Activated CD8-positive, alpha-beta memory T cell treated with anti-CD3 and anti-CD28 coated beads for 4 hours (primary cell): ENCODE measurements at regions not wholly inside any gene's neighbourhood (a gene's known extent, or its start where the extent isn't known, plus 50 kb on each side); places are given as distances from the start of the nearest gene placed in this dataset.

Experiments
- DNase-seq, 2 donors: peaks; one replicate each; pipeline ENCODE4 v3.0.0-alpha.2; 2020; ENCODE audit warnings: low read depth in 2 of 2

GRCh38 chr2:239500574-239501550 is 100.0 kb upstream of the HDAC4 start:
- no peak for DNase-seq

GRCh38 chr2:239499726-239500573 is 99.1 kb upstream of the HDAC4 start:
- no peak for DNase-seq

DNA sequence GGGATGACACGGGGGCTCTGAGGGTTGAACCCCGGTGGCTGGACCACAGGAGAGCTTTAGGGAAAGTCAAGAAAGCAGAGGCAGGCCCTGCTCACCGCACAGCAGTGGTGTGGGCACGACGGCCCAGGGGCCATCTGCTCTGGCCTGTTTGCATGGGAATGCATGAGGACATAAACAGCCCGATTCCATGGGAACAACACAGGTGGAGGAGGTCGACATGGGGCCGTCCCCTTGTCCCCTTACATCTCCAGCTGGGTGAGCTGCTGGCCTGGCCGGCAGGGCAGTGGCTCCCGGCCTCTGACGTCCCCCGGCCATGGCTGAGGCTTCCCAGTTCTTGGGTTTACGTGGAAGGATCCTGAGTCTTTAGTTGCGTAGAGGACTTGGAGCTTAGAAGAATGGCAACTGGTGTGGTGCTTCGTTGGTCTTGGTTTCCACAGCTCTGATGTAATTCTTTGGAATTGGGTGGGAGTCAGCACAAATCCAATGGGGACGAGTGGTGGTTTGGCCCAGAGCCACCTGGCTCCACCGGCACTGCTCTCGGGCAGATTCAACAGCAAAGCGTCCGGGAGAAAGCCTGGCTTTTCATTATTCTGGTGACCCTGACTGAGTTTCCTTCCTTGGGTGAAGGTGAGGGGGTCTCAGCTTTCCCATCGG is 98.3 kb upstream of the HDAC4 start:
- no peak for DNase-seq

DNA sequence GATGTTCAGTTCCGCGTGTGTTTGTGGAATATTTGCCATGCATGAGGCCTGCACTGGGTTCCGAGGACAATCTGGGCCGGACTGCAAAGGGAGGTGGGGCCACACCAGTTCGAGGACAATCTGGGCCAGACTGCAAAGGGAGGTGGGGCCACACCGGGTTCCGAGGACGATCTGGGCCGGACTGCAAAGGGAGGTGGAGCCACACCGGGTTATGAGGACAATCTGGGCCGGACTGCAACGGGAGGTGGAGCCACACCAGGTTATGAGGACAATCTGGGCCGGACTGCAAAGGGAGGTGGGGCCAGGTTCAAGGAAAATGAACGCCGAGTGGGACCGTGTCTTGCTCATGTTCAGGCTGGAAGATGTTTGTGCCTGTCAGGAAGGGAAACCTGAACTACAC is 97.8 kb upstream of the HDAC4 start:
- no peak for DNase-seq

GRCh38 chr2:239496700-239497099 is 95.9 kb upstream of the HDAC4 start:
- DNase-seq: no peak

GRCh38 chr2:239495791-239496233 is 95.0 kb upstream of the HDAC4 start:
- DNase-seq: no peak

DNA sequence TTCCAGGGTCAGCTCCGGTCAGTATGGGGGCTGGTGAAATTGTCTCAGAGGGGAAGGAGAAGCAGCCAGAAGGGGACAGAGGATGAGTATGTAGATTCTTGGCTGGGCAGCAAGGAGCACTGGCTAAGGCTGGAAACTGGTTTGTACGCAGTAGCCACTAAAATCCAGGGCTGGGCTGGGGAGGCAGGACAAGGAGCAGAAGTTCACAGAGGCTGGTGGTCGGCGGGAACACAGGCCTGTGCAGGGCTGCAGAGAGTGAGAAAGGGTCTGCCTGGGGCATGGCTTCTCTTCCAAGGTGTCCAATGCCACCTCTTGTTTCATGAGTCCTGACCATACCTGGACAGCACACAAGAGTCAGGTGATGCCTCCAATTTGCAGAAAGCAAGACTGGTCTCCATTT is 94.4 kb upstream of the HDAC4 start:
- DNase-seq: no peak

GRCh38 chr2:239494578-239494977 is 93.8 kb upstream of the HDAC4 start:
- DNase-seq: no peak

- no peak for DNase-seq
Observed at GRCh38 chr2:239489481-239489880, 88.7 kb upstream of the HDAC4 start.

DNA sequence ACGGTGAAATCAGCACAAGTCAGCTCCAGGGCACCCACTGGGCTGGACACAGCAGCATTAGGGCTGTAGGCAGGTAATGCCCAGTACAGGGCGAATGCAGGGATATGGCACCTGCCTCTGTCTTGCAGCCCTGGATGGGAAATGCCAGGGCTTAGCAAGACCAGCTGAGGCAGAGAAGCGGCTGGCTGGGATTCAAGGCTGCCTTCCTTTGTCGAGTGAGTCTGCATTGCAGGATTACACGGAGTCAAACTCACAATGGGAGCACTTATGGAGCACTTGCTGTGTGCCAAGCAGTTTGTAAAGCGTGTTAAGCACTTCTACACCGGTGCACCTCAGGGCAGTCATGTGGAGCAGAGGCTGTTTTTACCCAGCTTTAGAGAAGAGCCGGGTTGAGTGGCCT is 87.3 kb upstream of the HDAC4 start:
- no peak for DNase-seq

- DNase-seq: no peak
Observed at GRCh38 chr2:239487272-239487671, 86.5 kb upstream of the HDAC4 start.

DNA sequence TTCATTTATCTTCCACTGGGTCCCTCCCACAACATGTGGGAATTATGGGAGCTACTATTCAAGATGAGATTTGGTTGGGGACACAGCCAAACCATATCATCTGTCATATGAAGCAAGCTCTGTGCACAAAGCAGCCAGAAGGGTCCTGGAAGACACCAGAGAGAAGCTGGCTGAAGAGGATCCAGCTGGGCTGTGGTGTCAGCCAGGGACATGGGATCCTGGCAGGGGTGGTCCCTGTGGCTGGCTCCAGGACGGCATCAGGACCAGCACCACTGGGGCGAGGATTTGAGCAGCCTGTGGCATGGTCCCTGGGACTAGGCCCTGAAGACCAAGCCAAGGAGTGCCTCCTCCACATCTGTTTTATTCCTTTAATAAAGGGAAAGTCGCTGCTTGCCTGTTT is 84.8 kb upstream of the HDAC4 start:
- DNase-seq: no peak

DNA sequence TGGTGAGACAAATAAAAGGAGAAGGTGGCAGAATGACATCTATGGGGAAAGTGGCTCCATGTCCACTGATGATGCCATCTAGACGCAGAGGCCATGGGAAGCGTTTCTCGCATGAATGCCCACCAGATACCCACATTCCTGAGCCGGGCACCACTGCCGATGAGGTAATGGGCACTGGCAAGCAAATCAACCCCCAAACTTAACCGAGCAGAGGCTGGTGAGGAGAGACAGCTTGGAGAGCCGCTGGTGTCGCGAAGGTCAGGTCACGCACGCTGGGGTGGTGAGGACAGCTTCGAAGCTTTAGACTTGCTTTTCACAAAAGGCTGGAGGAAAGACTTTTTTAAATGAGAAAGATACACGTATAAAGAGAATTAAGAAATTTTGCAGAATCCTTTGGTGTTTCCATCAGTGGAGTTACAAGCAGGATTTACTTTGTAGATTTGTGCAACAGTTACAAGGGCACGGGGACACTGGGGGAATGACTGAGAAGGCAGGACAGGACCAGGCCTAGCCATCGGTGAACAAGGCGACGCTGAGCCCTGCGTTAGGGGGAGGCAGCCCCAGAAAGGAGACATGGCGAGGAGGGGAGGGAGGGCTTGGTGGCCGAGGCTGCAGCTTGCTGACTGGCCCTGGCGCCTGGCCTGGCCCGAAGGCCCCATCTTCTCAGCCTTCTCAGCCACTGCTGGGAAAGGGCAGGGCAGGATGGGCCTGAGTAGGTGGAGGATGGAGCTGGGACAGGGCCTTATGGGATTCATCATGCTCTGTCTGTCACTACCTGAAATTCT is 83.9 kb upstream of the HDAC4 start:
- no peak for DNase-seq

- DNase-seq: no peak
Observed at GRCh38 chr2:239482778-239483712, 82.2 kb upstream of the HDAC4 start.

GRCh38 chr2:239479471-239479870 is 78.7 kb upstream of the HDAC4 start:
- no peak for DNase-seq

- DNase-seq: no peak
Observed at GRCh38 chr2:239477591-239477990, 76.8 kb upstream of the HDAC4 start.

DNA sequence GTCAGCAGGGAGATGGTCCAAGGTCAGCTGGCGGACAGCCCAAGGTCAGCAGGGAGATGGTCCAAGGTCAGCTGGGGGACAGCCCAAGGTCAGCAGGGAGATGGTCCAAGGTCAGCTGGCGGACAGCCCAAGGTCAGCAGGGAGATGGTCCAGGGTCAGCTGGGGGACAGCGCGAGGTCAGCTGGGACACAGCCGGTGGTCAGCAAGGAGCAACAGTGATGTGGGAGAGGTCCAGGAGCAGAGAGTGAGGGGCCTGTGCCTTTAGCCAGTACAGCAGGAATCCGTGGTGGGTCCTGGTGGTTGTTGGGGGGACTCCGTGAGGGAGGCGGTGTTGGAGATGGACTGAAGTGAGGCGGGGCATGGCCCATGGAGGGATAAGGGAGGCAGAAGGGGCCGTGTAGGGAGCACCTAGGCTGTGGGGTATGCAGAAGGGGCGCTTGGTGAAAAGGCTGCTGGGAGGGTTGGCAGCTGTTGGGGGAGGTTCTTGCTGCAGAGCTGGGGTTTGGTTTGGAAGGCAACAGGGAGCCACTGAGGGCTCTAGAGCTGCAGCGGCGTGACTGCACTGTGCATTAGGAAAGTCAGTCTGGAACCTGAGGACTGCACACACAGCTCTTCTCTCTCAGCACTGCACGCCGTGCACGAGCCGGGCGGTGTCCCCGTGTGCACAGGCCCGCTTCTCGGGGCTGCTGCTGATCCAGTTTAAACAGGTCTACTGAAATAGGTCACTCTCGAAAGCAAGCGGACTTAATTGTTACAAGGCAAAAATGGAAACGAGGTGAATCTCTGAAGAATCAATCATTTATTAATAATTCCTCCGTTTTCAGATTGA is 76.2 kb upstream of the HDAC4 start:
- no peak for DNase-seq

GRCh38 chr2:239476029-239476756 is 75.4 kb upstream of the HDAC4 start:
- no peak for DNase-seq
